Neuron (in vitro differentiated cells): ENCODE measurements at regions not wholly inside any gene's neighbourhood (a gene's known extent, or its start where the extent isn't known, plus 50 kb on each side); places are given as distances from the start of the nearest gene placed in this dataset.
"Not testable (repeated sequence)": the region's sequence is repeated elsewhere in the genome, so short reads cannot be mapped to it uniquely, and the experiment has no call there.

ENCODE experiments used
- H2AFZ ChIP-seq: one replicate; pipeline ENCODE4 v1.6.1; 2013; ENCODE audit warnings: low read depth, mild to moderate bottlenecking, inconsistent platforms, low read length, moderate library complexity
- H3K27me3 ChIP-seq: one replicate; pipeline ENCODE4 v1.6.1; 2013; ENCODE audit warnings: low read length; ENCODE audit not compliant: insufficient read depth
- H3K36me3 ChIP-seq: one replicate; pipeline ENCODE4 v1.6.1; 2013; ENCODE audit warnings: low read length; ENCODE audit not compliant: insufficient read depth
- H3K4me1 ChIP-seq: one replicate; pipeline ENCODE4 v1.6.1; 2013; ENCODE audit warnings: low read length; ENCODE audit not compliant: insufficient read depth
- H3K4me3 ChIP-seq: 2 replicates; pipeline ENCODE4 v1.5.1; 2013; ENCODE audit warnings: mild to moderate bottlenecking, low read length, moderate library complexity
- H3K9me3 ChIP-seq: one replicate; pipeline ENCODE4 v1.6.1; 2013; ENCODE audit warnings: low read length

- Histone ChIP-seq H3K4me3 (no peak overlapping the region), H3K36me3 (no peaks in the 10 kb centered on the region), H3K4me1 (peaks cover 16% of the 10 kb centered on the region), H2AFZ (no peak overlapping the region), H3K9me3 (no peaks in the 10 kb centered on the region), H3K27me3 (no peaks in the 10 kb centered on the region)
Measured at GRCh38 chr5:124034963-124035362, 523.0 kb downstream of the CSNK1G3 start.

- H3K27me3 ChIP-seq = no peaks in the 10 kb centered on the region
- H3K4me3 ChIP-seq = no peak overlapping the region
- no peak overlapping the region for H2AFZ ChIP-seq
- H3K36me3 ChIP-seq = no peaks in the 10 kb centered on the region
- H3K9me3 ChIP-seq = no peaks in the 10 kb centered on the region
- peaks cover 19% of the 10 kb centered on the region for H3K4me1 ChIP-seq
Measured at GRCh38 chr5:124034083-124034700, 522.2 kb downstream of the CSNK1G3 start.

- Histone ChIP-seq H3K36me3 (no peaks in the 10 kb centered on the region), H3K27me3 (no peaks in the 10 kb centered on the region), H3K9me3 (no peaks in the 10 kb centered on the region), H2AFZ (no peak overlapping the region), H3K4me3 (no peak overlapping the region), H3K4me1 (peaks cover 22% of the 10 kb centered on the region)
Measured at GRCh38 chr5:124030043-124030491, 518.1 kb downstream of the CSNK1G3 start.

GRCh38 chr5:124027441-124027840, 515.5 kb downstream of the CSNK1G3 start:
- Histone ChIP-seq H3K4me3 (no peak overlapping the region), H3K4me1 (peaks cover 13% of the 10 kb centered on the region), H3K27me3 (no peaks in the 10 kb centered on the region), H3K9me3 (no peaks in the 10 kb centered on the region), H2AFZ (no peak overlapping the region), H3K36me3 (no peaks in the 10 kb centered on the region)

DNA sequence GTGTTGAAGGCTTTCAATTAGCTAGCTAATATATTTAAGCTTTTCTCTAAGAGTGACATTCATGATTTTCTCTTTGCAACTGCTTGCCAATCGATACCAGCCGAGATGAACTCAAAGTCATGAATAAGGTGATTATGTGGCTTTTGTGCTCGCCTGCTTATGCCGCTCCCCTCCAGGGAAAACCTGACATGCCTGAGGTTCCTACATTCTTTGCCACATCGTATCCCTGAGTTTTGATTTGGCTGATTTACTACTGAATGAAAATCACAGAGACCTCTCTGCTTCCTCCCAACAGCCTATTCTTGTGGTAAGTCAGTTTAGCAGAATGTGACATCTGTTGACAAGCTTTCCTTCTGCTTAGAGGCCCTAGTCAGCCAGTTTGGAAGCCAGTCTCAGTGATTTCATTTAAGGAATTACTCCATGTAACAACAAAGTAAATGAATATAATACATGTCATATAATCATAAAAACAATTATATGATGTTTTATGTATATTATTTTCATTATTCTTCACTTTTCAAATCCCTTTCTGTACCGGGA, 513.4 kb downstream of the CSNK1G3 start:
- no peak overlapping the region for H3K4me3 ChIP-seq
- no peaks in the 10 kb centered on the region for H3K36me3 ChIP-seq
- no peaks in the 10 kb centered on the region for H3K27me3 ChIP-seq

DNA sequence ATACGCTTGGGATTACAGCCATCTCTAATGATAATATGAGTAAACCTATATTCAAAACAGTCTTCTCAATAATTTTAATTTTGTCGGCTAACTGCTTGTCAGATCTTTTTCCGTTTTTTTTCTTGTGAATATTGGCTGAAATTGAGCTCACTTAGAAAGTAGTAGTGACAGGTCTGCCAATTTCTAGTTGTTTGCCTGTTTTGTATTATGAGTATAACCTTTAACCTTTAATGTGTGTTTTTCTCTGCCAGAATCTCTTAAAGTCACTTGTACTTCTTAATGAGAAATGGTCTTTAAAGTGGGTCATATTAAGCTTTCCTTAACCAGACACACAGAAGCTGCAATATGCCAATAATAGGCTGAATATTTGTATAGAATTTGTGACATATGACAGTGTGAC, 511.0 kb downstream of the CSNK1G3 start:
- no peaks in the 10 kb centered on the region for H3K36me3 ChIP-seq
- H3K4me1 ChIP-seq = peaks cover 6% of the 10 kb centered on the region
- H3K4me3 ChIP-seq = no peak overlapping the region
- no peak overlapping the region for H2AFZ ChIP-seq
- H3K9me3 ChIP-seq = no peaks in the 10 kb centered on the region
- H3K27me3 ChIP-seq = no peaks in the 10 kb centered on the region

More for the DNA sequence above, 513.4 kb downstream of the CSNK1G3 start:
- H3K4me1 ChIP-seq = peaks cover 12% of the 10 kb centered on the region
- no peaks in the 10 kb centered on the region for H3K9me3 ChIP-seq
- no peak overlapping the region for H2AFZ ChIP-seq

DNA sequence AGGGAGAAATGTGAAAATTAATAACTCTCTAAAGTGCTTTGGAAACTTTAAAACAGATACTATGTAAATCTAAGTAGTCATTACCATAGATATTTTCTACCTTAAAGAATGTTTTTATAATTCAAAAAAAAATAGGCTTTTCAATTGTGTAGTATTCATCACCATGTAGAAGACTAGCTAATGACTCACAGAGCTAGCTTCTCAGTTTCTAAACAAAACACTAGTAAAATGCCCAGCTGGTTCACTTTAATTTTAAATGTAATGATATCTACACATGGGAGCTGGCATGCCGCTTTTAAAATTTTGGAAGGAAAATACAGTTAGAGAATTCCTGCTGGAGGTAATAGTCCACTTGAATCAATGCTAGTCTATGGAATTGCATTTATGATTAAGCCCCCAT, 509.8 kb downstream of the CSNK1G3 start:
- Histone ChIP-seq H3K4me3 (no peak overlapping the region), H3K27me3 (no peaks in the 10 kb centered on the region), H2AFZ (no peak overlapping the region), H3K4me1 (peaks cover 6% of the 10 kb centered on the region), H3K9me3 (no peaks in the 10 kb centered on the region), H3K36me3 (no peaks in the 10 kb centered on the region)

- H3K9me3 ChIP-seq = no peaks in the 10 kb centered on the region
- H3K4me1 ChIP-seq = peaks cover 6% of the 10 kb centered on the region
- H3K27me3 ChIP-seq = no peaks in the 10 kb centered on the region
- H3K4me3 ChIP-seq = no peak overlapping the region
- no peak overlapping the region for H2AFZ ChIP-seq
- no peaks in the 10 kb centered on the region for H3K36me3 ChIP-seq
Measured at GRCh38 chr5:124021066-124021641, 509.2 kb downstream of the CSNK1G3 start.

- not testable (repeated sequence) for H2AFZ ChIP-seq, H3K27me3 ChIP-seq, H3K9me3 ChIP-seq, H3K36me3 ChIP-seq, H3K4me1 ChIP-seq, H3K4me3 ChIP-seq
Measured at GRCh38 chr5:124017321-124017720, 505.3 kb downstream of the CSNK1G3 start.

GRCh38 chr5:124007675-124008398, 495.9 kb downstream of the CSNK1G3 start:
- no peaks in the 10 kb centered on the region for H3K4me1 ChIP-seq
- H3K9me3 ChIP-seq = peaks cover 3% of the 10 kb centered on the region
- H3K36me3 ChIP-seq = no peaks in the 10 kb centered on the region
- H3K27me3 ChIP-seq = no peaks in the 10 kb centered on the region
- H2AFZ ChIP-seq = no peak overlapping the region
- H3K4me3 ChIP-seq = no peak overlapping the region

- H3K36me3 ChIP-seq = no peaks in the 10 kb centered on the region
- H2AFZ ChIP-seq = no peak overlapping the region
- H3K4me3 ChIP-seq = no peak overlapping the region
- H3K9me3 ChIP-seq = no peaks in the 10 kb centered on the region
- no peaks in the 10 kb centered on the region for H3K27me3 ChIP-seq
- H3K4me1 ChIP-seq = peaks cover 48% of the 10 kb centered on the region
Measured at GRCh38 chr5:124001036-124001615, 489.1 kb downstream of the CSNK1G3 start.

DNA sequence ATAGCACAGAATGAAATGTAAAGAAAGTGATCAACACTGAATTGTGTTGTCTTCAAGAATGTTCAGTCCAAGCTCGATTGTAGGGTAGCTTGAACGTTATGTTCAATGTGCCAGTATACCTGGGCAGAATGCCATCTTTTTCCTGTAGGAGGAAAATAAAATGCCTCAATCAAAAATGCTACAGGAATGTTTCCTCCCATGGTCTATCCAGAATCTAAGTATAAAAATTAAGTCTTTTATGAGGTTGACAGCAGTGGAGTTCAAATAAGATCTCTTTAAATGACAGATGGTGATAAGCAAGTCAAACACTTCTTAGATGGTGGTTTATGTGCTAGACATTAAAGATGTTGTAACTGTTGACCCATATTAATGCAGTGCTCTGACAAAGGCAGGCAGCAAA, 488.6 kb downstream of the CSNK1G3 start:
- H3K9me3 ChIP-seq = no peaks in the 10 kb centered on the region
- no peak overlapping the region for H2AFZ ChIP-seq
- H3K36me3 ChIP-seq = no peaks in the 10 kb centered on the region
- H3K4me3 ChIP-seq = no peak overlapping the region
- H3K4me1 ChIP-seq = peaks cover 48% of the 10 kb centered on the region
- H3K27me3 ChIP-seq = no peaks in the 10 kb centered on the region
